ENCODE measurements at regions not wholly inside any gene's neighbourhood (a gene's known extent, or its start where the extent isn't known, plus 50 kb on each side); places are given as distances from the start of the nearest gene placed in this dataset.
A peak's percentile ranks its signal among the peaks of the same experiment; 100 is the strongest.

DNA sequence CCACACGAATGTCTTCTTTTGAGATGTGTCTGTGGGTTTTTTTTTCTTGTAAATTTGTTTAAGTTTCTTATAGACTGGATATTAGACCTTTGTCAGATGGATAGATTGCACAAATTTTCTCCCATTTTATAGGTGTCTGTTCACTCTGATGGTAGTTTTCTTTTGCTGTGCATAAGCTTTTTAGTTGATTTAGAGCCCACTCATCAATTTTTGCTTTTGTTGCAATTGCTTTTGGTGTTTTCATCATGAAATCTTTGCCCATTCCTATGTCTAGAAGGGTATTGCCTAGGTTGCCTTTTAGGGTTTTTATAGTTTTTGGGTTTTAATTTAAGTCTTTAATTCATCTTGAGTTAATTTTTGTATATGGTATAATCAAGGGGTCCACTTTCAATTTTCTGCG, 57.7 kb downstream of the NKX2-2 start:
- no peak for DNase-seq (ENCODE audit: low spot score)

DNA sequence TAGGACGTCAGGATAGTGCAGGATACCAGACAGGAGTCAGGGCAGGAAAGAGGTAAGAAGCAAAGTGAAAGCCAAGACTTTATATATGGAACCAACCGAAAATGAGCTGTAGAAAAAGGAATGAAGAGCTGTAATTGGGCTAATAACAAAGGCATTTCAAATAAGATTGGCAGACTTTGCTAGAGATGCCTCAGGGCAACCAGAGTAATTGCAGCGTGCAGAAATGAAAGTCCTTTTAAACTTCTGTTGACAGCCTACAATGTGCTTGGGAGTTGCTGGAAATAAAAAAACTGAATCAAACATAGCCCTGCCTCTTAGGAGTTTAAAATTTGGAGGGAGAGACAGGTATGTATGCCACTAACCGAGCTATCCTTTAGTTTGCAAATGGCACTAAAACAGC, 56.4 kb upstream of the NKX2-4 start:
- DNase-seq (ENCODE audit: low spot score), result peak; percentile 32

DNA sequence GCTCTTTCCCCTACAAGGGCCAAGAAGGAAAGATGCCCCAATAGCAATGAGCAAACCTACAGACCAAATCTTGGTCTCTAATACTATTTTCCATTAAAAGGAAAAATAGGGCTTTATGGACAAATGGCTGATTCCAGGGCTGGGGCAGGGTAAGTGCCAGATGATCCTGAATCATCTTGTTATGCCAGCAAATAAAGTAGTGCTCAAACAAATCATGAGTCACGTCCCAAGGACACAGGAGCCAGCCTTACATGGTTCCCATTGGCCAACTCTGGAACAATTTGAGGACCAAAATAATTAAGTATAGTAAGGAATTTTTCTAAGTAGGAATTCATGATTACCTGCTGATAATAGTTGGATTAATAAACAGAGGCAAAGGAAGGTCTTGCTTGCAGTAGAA, 53.2 kb upstream of the NKX2-4 start:
- DNase-seq (ENCODE audit: low spot score), result no peak
